HG03039 (cell line): ENCODE measurements at regions not wholly inside any gene's neighbourhood (a gene's known extent, or its start where the extent isn't known, plus 50 kb on each side); places are given as distances from the start of the nearest gene placed in this dataset.

Experiments
- ATAC-seq: cut with Tn5 transposase; IDR thresholded peaks from one replicate; pipeline ENCODE4 v1.9.1; 2021; ENCODE audit warnings: mild to moderate bottlenecking, moderate library complexity; ENCODE audit not compliant: unreplicated experiment

DNA sequence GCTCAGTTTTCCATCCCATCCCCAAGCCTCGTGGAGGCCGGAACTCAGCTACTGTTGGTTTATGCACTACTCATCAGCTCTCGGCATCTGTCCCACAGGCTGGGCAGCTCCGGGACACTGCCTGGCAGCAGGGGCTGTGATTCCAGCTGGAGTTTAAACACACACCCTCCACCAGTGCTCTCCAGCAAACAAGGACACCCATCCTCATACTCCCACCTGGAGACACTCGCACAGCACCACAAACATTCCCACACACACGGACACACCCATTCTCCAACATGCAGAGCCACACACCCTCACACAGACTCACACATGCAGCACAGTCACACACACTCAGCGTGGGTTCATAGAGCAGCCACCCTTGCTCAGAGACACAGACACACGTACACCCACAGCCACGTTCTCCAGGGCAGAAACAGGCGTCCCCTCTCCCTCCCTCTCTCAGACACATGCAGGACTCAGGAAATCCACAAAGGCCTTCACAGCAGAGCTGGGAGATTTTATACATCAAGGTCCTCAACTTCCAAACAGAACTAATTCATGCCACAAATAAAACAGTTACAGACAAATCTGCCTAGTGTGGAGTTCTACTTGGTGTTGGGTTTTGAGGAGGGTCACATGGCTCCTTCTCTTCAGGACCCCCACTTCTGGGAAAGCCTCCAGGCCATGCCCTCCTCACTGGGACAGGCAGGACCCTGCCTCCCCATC lies 785.4 kb downstream of the UQCRFS1 start:
- ATAC-seq: no peak

DNA sequence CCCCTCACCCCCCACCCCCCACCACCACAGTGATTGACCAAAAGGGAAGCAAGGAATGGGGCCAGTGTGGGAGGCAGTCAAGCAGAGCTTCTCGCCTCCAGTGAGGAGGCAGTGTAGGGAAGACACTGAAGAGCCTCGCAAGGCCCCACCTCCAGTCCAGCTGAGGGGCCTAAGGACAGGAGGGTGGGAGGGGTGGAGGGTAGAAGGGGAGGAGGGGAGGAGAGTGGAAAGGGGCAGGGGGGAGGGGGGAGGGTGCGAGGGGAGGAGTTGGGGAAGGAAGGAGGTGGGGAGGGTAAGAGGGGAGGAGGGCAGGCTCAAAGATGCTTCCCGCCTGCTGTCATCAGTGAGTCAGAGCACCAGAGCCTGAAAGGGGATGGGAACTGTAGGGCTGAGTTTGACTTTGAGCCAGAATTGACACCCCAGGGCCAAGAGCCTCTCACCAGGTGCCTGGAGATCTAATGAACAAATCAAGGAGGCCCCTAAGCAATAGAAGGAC lies 786.2 kb downstream of the UQCRFS1 start:
- ATAC-seq: no peak

DNA sequence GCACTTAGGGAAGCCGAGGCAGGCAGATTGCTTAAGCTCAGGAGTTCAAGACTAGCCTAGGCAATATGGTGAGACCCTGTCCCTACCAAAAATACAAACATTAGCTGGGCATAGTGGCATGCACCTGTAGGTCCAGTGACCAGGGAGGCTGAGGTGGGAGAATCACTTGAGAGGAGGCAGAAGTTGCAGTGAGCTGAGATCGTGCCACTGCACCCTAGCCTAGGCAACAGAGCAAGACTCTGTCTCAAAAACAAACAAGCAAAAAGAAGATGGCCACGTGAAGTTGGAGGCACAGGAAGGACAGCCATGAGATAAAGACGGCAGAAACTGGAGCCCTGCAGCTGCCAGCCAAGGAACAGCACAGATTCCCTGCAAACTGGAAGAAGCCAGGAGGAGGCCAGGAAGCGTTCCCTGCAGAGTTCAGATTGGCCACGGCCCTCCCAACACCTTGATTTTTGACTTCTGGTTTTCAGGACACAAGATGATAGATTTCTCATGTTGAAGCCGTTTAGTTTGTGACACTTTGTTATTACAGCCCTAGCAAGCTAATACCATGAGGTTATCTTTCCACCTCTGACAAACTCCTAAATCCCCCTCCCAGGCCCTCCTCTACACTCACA lies 786.7 kb downstream of the UQCRFS1 start:
- no peak for ATAC-seq

DNA sequence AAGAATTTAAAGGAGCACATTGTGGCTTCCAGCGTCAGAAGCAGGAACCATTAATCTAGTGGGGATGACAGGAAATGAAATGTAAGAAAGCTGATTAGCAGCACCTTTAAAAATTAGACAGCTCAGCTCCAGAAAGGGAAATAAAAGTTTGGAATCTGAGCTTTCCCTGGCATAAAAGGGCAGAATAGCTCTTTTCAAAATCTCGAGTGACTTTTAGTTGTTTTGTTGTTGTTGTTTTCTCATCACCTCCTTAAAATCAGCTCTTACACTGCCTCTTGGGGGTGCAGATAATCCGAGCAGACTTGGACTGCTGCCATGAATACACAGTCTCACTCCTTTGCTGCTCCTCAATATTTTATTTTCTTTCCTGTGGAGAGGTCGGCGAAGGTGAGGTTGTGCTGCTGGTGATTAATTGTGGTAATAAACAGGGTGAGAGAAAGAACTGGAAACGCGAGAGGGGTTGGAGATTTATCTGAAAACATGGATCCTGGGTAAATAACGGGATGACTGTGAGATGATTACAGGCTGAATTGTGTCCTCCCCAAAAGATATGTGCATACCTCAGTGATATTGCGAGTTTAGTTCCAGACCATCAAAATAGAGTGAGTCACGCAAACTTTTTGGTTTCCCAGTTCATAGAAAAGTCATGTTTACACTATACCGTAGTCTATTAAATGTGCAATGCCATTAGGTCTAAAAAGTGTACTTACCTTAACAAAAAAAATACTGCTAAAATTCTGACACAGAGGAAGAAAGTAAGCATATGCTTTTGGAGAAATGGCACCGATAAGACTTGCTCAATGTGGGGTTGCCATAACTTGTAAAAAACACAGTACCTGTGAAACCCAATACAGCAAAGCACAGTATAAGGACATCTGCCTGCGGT lies 787.7 kb downstream of the UQCRFS1 start:
- ATAC-seq: no peak

DNA sequence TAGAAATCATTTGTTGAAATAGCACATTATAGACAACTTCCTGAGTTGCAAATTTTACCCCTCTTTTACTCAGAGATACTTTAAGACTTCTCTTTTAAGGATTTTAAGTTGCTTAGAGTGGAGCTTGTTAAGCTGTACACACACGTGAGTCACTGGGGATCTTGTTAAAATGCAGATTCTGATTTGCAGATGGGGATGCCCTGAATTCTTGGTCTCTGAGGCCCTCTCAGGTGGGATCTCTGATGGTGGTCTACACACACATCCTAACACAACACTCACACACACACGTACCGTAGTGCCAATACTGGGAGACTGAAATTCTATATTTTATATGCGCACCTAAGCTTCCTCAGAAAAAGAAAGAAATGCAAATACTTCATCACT lies 788.3 kb downstream of the UQCRFS1 start:
- ATAC-seq: no peak

DNA sequence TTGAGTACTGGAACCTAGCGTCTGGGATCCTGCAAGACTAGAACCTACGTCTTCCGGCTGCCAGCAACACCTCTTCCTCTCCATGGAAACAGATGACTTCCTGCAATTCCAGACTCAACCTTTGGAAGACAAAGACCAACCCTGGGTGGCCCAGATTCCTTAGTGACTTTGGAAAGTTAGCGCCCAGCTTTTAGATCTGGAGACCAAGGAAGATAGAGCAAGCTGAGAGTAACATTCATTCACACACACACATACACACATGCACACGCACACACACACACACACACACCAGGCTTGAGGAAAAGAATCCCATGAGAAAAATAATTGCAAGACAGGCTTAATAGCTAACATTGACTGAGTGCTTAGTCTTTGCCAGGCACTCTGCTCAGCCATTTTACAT lies 788.9 kb downstream of the UQCRFS1 start:
- no peak for ATAC-seq

DNA sequence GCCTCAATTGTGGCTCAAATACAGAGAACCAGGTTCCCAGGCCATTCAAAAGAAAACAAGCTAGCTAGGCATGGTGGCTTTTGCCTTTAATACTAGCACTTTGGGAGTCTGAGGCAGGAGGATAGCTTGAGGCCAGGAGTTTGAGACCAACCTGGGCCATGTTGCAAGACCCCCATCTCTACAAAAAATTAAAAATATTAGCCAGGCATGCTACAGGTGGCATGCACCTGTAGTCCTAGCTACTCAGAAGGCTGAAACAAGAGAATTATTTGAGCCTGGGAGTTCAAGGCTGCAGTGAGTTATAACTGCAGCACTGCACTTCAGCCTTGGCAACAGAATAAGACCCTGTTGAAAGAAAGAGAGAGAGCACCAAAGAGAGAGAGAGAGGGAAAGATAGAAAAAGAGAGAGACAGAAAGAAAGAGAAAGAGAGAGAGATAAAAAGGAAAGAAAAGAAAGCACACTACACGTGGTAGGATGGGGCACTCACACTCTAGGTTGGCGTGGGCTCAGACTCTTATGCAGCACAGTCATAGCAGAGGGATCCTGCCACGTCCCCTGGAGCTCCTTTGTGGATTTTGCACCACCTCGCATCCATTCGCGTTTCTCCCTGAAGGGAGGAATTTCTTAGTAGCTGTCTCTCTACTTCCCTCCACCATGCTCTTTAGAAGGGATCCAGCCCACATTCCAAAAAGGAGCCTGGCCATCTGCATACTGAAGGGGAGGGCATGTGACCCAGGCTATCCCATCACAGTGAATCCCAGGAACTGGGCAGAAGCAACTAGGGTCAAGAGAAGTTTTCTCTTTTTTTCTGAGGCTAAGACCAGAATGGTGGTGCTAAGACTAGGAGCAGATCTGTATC lies 789.9 kb downstream of the UQCRFS1 start:
- ATAC-seq: no peak

DNA sequence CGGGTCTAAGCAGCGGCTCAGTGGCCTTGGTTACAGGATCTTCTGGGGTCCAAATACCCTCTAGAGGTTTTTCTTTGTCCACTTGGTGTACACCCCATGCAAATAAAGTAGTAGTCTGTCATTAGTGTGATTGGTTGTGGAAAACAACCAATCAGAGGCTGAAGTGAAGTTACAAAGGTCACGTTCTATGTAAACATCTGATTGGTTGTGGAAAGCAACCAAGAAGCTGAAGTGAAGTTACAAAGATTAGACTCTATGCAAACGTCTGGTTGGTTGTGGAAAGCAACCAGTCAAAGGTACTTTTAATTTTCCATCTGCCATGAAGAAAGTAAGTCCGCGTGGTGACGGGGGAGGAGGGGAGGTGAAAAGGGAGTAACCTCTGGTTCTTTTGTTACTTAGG lies 790.9 kb downstream of the UQCRFS1 start:
- ATAC-seq: no peak

DNA sequence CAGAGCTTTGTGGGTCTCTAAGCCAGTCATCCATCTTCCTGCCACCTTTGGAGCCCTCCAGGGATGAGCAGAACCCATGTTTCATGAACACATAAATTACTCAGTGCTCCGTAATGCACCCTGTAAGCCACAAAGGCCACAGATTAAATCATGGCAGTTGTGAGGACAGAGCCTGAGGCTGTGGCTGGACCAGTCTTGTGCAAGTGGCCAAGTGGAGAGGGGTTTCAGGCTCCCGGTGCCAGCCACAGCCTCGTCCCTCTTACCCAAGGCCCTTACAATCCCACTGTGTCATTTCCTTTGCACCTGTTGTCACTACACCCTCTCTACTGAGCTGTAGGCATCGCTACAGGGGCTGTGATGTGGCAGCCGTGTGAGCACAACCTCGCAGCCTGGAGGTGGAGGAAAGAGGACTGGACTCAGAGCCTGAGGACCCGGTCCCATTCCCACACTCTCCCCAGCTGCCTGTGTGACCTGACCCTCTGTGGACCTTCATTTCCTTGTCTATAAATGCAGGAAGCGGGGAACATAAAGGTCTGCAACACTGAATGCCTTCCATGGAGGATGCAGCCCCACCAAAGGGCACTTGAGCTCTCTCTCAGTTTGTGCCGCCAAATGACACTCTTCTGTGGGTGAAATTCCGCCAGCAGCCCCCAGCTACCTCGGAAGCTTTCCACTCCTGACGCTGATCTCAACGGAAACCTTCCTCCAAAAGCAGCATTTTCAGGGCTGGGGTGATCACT lies 792.0 kb downstream of the UQCRFS1 start:
- ATAC-seq: no peak

DNA sequence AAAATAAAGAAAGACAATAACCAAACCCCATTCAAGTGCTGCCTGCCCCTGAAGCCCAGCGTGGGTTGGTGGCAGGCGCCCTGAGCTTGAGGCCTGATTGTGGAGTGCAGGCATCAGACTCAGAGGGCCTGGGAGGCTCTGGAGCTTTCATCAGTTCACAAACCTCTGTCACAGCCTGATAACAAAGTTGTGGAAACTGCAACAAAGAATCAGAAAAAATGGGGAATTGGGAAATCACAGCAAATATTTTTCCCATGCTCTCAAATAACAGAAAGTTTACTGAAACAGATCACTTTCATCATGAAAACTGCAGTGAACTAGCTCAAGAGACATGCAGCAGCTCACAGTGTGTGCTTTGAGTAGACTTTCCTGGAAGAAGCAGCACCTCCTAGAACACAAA lies 793.6 kb downstream of the UQCRFS1 start:
- ATAC-seq: no peak

DNA sequence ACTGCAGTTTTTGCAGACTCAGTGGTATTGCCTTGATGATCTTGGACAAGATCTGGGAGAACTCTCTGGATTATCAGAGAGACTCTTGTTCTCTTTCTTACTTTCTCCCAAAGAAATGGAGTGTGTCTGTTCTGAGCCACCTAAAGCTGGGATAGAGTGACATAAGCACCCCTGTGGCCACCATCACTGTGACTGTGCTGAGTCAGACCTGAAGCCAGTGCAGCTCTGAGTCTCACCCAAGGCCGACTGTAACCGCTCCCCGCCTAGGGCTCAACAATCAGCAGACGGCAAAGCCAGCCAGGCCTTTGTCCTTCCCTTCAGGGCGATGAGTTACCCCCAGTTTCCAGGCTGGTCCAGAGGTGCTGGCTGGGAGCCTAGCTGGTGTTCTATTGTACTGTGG lies 795.6 kb downstream of the UQCRFS1 start:
- ATAC-seq: no peak

DNA sequence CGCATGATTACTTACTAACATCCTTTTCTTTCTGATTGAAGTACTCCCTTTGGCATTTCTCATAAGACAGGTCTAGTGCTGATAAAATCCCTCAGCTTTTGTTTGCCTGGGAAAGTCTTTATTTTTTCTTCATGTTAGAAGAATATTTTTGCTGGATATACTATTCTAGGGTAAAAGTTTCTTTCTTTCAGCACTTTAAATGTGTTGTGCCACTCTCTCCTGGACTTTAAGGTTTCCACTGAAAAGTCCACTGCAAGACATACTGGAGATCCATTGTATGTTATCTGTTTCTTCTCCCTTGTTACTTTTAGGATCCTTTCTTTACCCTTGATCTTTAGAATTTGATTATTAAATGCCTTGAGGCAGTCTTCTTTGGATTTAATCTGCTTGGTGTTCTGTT lies 796.7 kb downstream of the UQCRFS1 start:
- ATAC-seq: no peak

DNA sequence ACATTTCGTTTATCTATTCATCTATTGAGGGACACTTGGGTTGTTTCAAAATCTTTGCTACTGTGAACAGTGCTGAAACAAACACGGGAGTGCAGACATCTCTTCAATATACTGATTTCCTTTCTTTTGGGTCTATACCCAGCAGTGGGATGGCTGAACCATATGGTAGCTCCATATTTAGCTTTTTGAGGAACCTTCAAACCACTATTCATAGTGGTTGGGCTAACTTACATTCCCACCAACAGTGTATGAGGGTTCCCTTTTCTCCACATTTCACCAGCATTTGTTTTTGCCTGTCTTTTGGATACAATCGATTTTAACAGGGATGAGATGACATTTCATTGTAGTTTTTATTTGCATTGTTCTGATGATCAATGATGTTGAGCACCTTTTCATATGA lies 798.2 kb downstream of the UQCRFS1 start:
- no peak for ATAC-seq

DNA sequence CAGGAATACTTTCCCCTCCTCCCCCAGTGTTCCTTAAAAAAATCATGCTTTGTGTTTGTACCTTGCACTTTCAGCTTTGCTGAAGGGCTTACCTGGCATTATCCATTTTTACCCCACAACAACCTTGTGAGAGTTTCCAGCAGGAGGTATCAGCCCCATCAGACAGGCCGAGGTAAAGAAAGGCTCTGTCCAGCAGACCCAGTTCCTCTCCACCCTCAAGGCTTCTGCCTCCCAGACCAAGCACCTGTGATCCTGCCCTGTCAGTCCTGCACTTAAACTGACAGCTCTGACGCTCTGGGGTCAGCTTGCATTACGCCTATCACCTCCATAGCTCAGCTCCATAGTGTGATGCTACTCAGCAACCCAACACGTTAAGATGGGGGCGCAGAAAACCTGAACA lies 803.1 kb downstream of the UQCRFS1 start:
- ATAC-seq: no peak

DNA sequence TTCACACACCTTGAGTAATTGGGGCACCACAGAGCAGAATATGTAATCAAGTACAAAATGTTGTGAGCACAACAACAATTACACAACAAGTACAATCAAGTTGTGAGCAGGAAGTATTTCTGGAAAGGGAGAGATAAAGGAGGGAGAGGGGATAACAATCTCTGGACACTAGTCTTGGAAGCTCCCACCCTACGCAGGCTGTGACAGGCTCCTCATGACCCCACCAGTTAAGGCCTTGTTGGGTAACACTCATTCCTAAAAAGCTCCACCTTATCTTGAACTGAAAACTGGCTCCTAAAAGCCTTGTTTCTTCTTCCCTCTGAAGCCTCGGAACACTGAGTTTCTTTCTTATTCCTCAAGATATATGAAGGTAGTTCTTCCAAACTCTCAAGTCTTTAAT lies 806.0 kb downstream of the UQCRFS1 start:
- ATAC-seq: no peak

DNA sequence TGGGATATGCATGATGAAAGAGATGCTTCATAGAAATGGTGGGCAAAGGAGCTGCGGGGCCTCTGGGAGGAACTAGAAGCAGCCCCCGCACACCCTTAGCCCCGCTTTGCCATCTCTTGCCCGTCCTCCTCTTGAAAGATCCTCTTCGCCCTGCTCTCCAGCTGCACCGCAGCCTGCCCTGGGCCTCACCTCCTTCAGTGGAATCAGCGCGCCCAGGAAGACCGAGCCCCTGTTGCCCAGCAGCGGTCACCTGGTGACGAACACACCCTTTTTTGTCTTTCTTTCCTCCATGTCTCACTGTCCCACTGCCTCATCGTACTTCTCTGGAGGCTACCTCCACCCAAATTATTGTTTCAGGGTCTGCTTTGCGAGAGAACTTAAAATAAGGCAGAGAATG lies 807.6 kb downstream of the UQCRFS1 start:
- ATAC-seq: no peak

DNA sequence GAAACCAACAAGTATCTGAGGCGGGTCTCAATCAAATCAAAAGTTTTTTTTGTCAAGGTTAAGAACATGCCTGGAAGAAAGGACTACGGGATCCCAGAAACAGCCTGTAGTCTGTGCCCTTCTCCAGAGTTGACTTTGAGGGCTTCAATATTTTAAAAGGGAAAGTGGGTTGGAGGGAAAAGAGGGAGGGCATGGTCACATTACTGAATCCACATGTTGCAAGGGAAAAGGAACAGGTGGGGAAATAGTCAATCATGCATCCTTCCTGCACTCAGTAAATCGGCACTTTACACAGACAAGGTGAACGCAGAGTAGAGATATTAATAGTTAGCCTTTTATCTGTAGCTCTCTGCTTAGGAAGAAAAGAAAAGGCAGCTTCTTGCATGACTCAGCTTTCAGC lies 808.5 kb downstream of the UQCRFS1 start:
- ATAC-seq: no peak

DNA sequence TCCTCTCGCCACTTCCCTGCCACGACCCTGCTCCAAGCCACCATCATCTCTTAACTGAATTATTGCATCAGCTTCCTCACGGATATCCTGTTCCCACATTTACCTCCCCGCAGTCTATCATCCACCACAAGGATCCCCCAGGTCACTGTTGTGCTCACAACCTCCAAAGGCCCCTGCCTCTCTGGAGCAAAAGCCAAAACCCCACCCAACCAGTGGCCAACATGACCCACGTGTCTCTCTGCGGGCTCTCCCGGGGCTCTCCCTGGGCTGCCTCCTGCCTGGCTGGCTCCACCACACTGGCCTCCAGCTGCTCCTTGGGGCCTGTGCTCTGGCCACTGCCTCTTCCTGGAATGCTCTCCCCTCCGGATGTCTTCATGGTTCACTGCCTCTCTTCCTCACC lies 809.3 kb downstream of the UQCRFS1 start:
- no peak for ATAC-seq

DNA sequence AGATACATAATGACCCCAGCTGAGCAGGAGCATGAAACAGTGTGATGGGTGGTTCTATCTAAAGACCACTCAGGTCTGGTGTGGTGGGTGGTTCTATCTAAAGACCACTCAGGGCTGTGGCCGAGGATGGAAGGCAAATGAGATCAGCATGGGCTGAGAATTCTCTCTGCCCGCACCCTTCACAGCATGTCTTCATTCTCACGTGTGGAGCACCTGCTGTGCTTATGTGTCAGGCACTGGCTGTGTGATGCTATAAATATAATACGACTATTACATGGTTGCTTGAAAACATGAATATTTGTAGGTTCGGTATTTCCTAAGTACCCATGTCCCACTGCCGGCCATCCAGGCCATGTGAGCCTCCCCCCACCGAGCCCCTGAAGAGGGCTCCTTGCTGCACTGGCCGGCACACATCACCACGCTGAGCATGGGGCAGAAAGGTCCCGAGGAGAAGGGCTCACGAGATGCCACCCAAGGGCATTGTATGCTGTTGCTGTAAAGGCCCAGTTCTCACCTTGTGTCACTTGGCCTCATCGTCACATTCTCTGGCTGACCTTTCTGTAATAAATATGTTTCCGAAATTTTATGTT lies 810.2 kb downstream of the UQCRFS1 start:
- ATAC-seq: no peak
